BJ (cell line): ENCODE measurements at regions not wholly inside any gene's neighbourhood (a gene's known extent, or its start where the extent isn't known, plus 50 kb on each side); places are given as distances from the start of the nearest gene placed in this dataset.
"Not testable (repeated sequence)": the region's sequence is repeated elsewhere in the genome, so short reads cannot be mapped to it uniquely, and the experiment has no call there.

Experiments used
- CTCF ChIA-PET: fragments of 350-600 bp; formaldehyde crosslinking; extraction: SDS; loops from one replicate; lab custom pipeline; 2021; ENCODE audit warnings: antibody characterized with exemption, inconsistent platforms; lab: Yijun Ruan, JAX
- POLR2A ChIA-PET: fragments of 300-600 bp; sonication (Branson Sonifier 250); formaldehyde crosslinking; extraction: SDS; loops from one replicate; lab custom pipeline; 2021; ENCODE audit warnings: antibody characterized with exemption; lab: Charles Lee
- DNase-seq: peaks from one replicate; pipeline ENCODE4 v3.0.0-alpha.2; 2011; ENCODE audit warnings: low read depth
- H3K27me3 ChIP-seq: 2 replicates; pipeline ENCODE4 v1.6.0; 2011; ENCODE audit warnings: low read length; ENCODE audit not compliant: control insufficient read depth, insufficient read depth
- H3K36me3 ChIP-seq: 2 replicates; pipeline ENCODE4 v1.5.1; 2011; ENCODE audit warnings: low read length; ENCODE audit not compliant: control insufficient read depth, insufficient read depth
- H3K4me3 ChIP-seq: 2 replicates; pipeline ENCODE4 v1.5.1; 2011; ENCODE audit warnings: low read depth, mild to moderate bottlenecking, control low read depth, low read length
- CTCF ChIP-seq: IDR thresholded peaks from 2 replicates; pipeline ENCODE4 v1.5.1; 2011; ENCODE audit warnings: low read depth, mild to moderate bottlenecking, control low read depth, inconsistent platforms, low read length, moderate library complexity; ENCODE audit not compliant: insufficient read depth

- Histone ChIP-seq H3K36me3 (no peaks in the 10 kb centered on the region), H3K27me3 (no peaks in the 10 kb centered on the region), H3K4me3 (no peak overlapping the region)
- TF ChIP-seq CTCF = no peak
- DNase-seq = no peak
- CTCF ChIA-PET = no interaction called here
- POLR2A ChIA-PET = no interaction called here
These were observed 1891.0 kb upstream of the FLRT2 start for GRCh38 chr14:83638748-83639504.

GRCh38 chr14:83639505-83639875 lies 1890.5 kb upstream of the FLRT2 start:
- DNase-seq, CTCF ChIA-PET: not testable (repeated sequence)

GRCh38 chr14:83646228-83646627 lies 1883.7 kb upstream of the FLRT2 start:
- H3K4me3 ChIP-seq = no peak overlapping the region
- H3K36me3 ChIP-seq = no peaks in the 10 kb centered on the region
- DNase-seq = no peak
- no peaks in the 10 kb centered on the region for H3K27me3 ChIP-seq
- CTCF ChIA-PET = no interaction called here
- POLR2A ChIA-PET = no interaction called here
- no peak for TF ChIP-seq CTCF

More at GRCh38 chr14:83639505-83639875, 1890.5 kb upstream of the FLRT2 start:
- H3K36me3 ChIP-seq, H3K27me3 ChIP-seq, H3K4me3 ChIP-seq, POLR2A ChIA-PET: not testable (repeated sequence)

GRCh38 chr14:83660597-83660996 lies 1869.3 kb upstream of the FLRT2 start:
- POLR2A ChIA-PET = no interaction called here
- no peak for TF ChIP-seq CTCF
- CTCF ChIA-PET = no interaction called here
- DNase-seq = no peak
- H3K27me3 ChIP-seq = no peaks in the 10 kb centered on the region
- H3K4me3 ChIP-seq = no peak overlapping the region
- no peaks in the 10 kb centered on the region for H3K36me3 ChIP-seq

GRCh38 chr14:83664389-83664788 lies 1865.6 kb upstream of the FLRT2 start:
- ChIA-PET POLR2A (no interaction called here), CTCF (no interaction called here)
- TF ChIP-seq CTCF = no peak
- Histone ChIP-seq H3K36me3 (no peaks in the 10 kb centered on the region), H3K27me3 (no peaks in the 10 kb centered on the region), H3K4me3 (no peak overlapping the region)
- no peak for DNase-seq

GRCh38 chr14:83689265-83689664 lies 1840.7 kb upstream of the FLRT2 start:
- DNase-seq = no peak
- Histone ChIP-seq H3K36me3 (no peaks in the 10 kb centered on the region), H3K27me3 (no peaks in the 10 kb centered on the region), H3K4me3 (no peak overlapping the region)
- ChIA-PET POLR2A (no interaction called here), CTCF (no interaction called here)
- TF ChIP-seq CTCF = no peak
